NCI-H2107 treated with DMSO at 0.1 percent for 48 hours (cell line): ENCODE measurements at regions not wholly inside any gene's neighbourhood (a gene's known extent, or its start where the extent isn't known, plus 50 kb on each side); places are given as distances from the start of the nearest gene placed in this dataset.

Experiments
- DNase-seq: peaks from one replicate; lab custom pipeline; 2025; ENCODE audit not compliant: unreplicated experiment; lab: John Stamatoyannopoulos, UW

- DNase-seq = no peak
Measured at GRCh38 chr5:117107859-117108258, 533.2 kb upstream of the SEMA6A start.

GRCh38 chr5:117103703-117104102, 529.1 kb upstream of the SEMA6A start:
- no peak for DNase-seq

- no peak for DNase-seq
Measured at GRCh38 chr5:117102591-117102990, 528.0 kb upstream of the SEMA6A start.

- no peak for DNase-seq
Measured at GRCh38 chr5:117100176-117100575, 525.6 kb upstream of the SEMA6A start.

GRCh38 chr5:117098094-117098493, 523.5 kb upstream of the SEMA6A start:
- DNase-seq = no peak

GRCh38 chr5:117095346-117096332, 521.0 kb upstream of the SEMA6A start:
- no peak for DNase-seq

- DNase-seq = no peak
Measured at GRCh38 chr5:117094114-117094815, 519.6 kb upstream of the SEMA6A start.

- no peak for DNase-seq
Measured at GRCh38 chr5:117093653-117094052, 519.0 kb upstream of the SEMA6A start.

- DNase-seq = no peak
Measured at GRCh38 chr5:117089001-117089400, 514.4 kb upstream of the SEMA6A start.

- no peak for DNase-seq
Measured at GRCh38 chr5:117088176-117088575, 513.6 kb upstream of the SEMA6A start.

- DNase-seq = no peak
Measured at GRCh38 chr5:117084067-117084466, 509.4 kb upstream of the SEMA6A start.

GRCh38 chr5:117082977-117083376, 508.4 kb upstream of the SEMA6A start:
- DNase-seq = no peak

GRCh38 chr5:117077142-117077541, 502.5 kb upstream of the SEMA6A start:
- no peak for DNase-seq

- no peak for DNase-seq
Measured at GRCh38 chr5:117072439-117072838, 497.8 kb upstream of the SEMA6A start.

GRCh38 chr5:117065800-117066199, 491.2 kb upstream of the SEMA6A start:
- DNase-seq = no peak

GRCh38 chr5:117065161-117065560, 490.5 kb upstream of the SEMA6A start:
- DNase-seq = no peak

GRCh38 chr5:117060099-117060498, 485.5 kb upstream of the SEMA6A start:
- DNase-seq = no peak

- no peak for DNase-seq
Measured at GRCh38 chr5:117058740-117059139, 484.1 kb upstream of the SEMA6A start.

- no peak for DNase-seq
Measured at GRCh38 chr5:117055517-117055916, 480.9 kb upstream of the SEMA6A start.

GRCh38 chr5:117054911-117055310, 480.3 kb upstream of the SEMA6A start:
- no peak for DNase-seq

- DNase-seq = no peak
Measured at GRCh38 chr5:117054141-117054540, 479.5 kb upstream of the SEMA6A start.

GRCh38 chr5:117041926-117042595, 467.4 kb upstream of the SEMA6A start:
- no peak for DNase-seq
